B cell (primary cell): ENCODE measurements at regions not wholly inside any gene's neighbourhood (a gene's known extent, or its start where the extent isn't known, plus 50 kb on each side); places are given as distances from the start of the nearest gene placed in this dataset.

Experiments
- CTCF ChIP-seq: fragments of 200-600 bp; IDR thresholded peaks from one replicate; pipeline ENCODE4 v1.8.0; 2022; ENCODE audit warnings: antibody characterized with exemption, mild to moderate bottlenecking
- EZH2 ChIP-seq: IDR thresholded peaks from 2 replicates; pipeline ENCODE4 v1.6.1; 2012; ENCODE audit warnings: borderline replicate concordance, low read depth, mild to moderate bottlenecking, moderate library complexity, low read length; ENCODE audit not compliant: insufficient read depth, poor library complexity, severe bottlenecking

GRCh38 chr21:38989745-38990423 lies 184.2 kb downstream of the ETS2 start:
- TF ChIP-seq CTCF (no peak), EZH2 (no peak)
